HepG2 (cell line): ENCODE measurements at regions not wholly inside any gene's neighbourhood (a gene's known extent, or its start where the extent isn't known, plus 50 kb on each side); places are given as distances from the start of the nearest gene placed in this dataset.

Source experiments
- ATAC-seq: fragments of 200-7000 bp; cut with Tn5 transposase; 3 replicates; pipeline ENCODE4 v1.9.1; 2020; ENCODE audit warnings: mild to moderate bottlenecking, moderate library complexity
- BruUV-seq: library from RNA; stranded (reverse); fragments of 400-500 nt; replicated peaks from 2 replicates; lab custom pipeline; 2021; lab: Mats Ljungman, UMichigan
- CTCF ChIA-PET: fragments of 300-600 bp; formaldehyde crosslinking; extraction: SDS; loops from one replicate; lab custom pipeline; 2021; ENCODE audit warnings: low total read pairs, inconsistent platforms, low intra/inter-chr PET ratio; lab: Yijun Ruan, JAX
- POLR2A ChIA-PET: fragments of 350-600 bp; sonication (Branson Sonifier 250); formaldehyde crosslinking; loops from one replicate; lab custom pipeline; 2020; ENCODE audit warnings: antibody characterized with exemption, inconsistent platforms; lab: Yijun Ruan, JAX
- DNase-seq: peaks from one replicate; pipeline ENCODE4 v3.0.0-alpha.2; 2015; ENCODE audit warnings: low spot score
- FAIRE-seq: peaks from 3 replicates; lab custom pipeline; 2011; peaks lifted over from hg19 to GRCh38; lab: Jason Lieb, UNC
- H2AFZ ChIP-seq: one replicate; pipeline ENCODE4 v1.6.1; 2011; ENCODE audit warnings: low read length, inconsistent platforms
- H3K27ac ChIP-seq: fragments of 300-600 bp; 3 replicates; pipeline ENCODE4 v1.8.0; 2011; ENCODE audit warnings: mixed run types, mild to moderate bottlenecking, mixed read lengths, low read length, inconsistent platforms; ENCODE audit not compliant: insufficient read depth; ENCODE audit errors: extremely low read length
- H3K27me3 ChIP-seq, 2 experiments: fragments of 200-600 bp in 1 of 2; 2 replicates in 1 of 2; 3 replicates in 1 of 2; pipeline versions ENCODE4 v1.6.0 to v1.8.0; 2011; ENCODE audit warnings: low read length in 2 of 2, mild to moderate bottlenecking in 2 of 2, moderate library complexity in 2 of 2, inconsistent platforms in 1 of 2; ENCODE audit not compliant: insufficient read depth in 2 of 2, control insufficient read depth in 1 of 2
- H3K36me3 ChIP-seq, 2 experiments: fragments of 200-600 bp in 1 of 2; replicated peaks in 1 of 2; 2 replicates in 1 of 2; 3 replicates in 1 of 2; pipeline versions ENCODE4 v1.5.1 to v1.8.0; 2011; ENCODE audit warnings: low read length in 2 of 2, inconsistent platforms in 1 of 2; ENCODE audit not compliant: insufficient read depth in 2 of 2, control insufficient read depth in 1 of 2
- H3K4me1 ChIP-seq: 2 replicates; pipeline ENCODE4 v1.5.1; 2012; ENCODE audit warnings: low read length, inconsistent platforms; ENCODE audit not compliant: insufficient read depth
- H3K4me2 ChIP-seq: 2 replicates; pipeline ENCODE4 v1.6.0; 2011; ENCODE audit warnings: low read depth, low read length, inconsistent platforms
- H3K4me3 ChIP-seq, 3 experiments: fragments of 200-600 bp in 1 of 3; sonication (generic), shearing (Covaris generic) in 1 of 3; replicated peaks in 1 of 3; 2 replicates each; pipeline ENCODE4 v1.5.1; 2011 to 2016; ENCODE audit warnings: low read length in 3 of 3, inconsistent platforms in 2 of 3, low read depth in 2 of 3, mild to moderate bottlenecking in 2 of 3, control low read depth in 1 of 3, mixed read lengths in 1 of 3; ENCODE audit not compliant: insufficient read depth in 1 of 3
- H3K79me2 ChIP-seq: one replicate; pipeline ENCODE4 v1.6.1; 2011; ENCODE audit warnings: low read length, inconsistent platforms; ENCODE audit not compliant: insufficient read depth
- H3K9ac ChIP-seq: 2 replicates; pipeline ENCODE4 v1.6.0; 2011; ENCODE audit warnings: mild to moderate bottlenecking, low read depth, low read length, inconsistent platforms; ENCODE audit not compliant: insufficient read depth
- H3K9me3 ChIP-seq: 2 replicates; pipeline ENCODE4 v1.5.1; 2012; ENCODE audit warnings: mild to moderate bottlenecking, low read length
- H4K20me1 ChIP-seq: 2 replicates; pipeline ENCODE4 v1.6.0; 2011; ENCODE audit warnings: inconsistent platforms, mild to moderate bottlenecking, low read length, moderate library complexity; ENCODE audit not compliant: insufficient read depth
- DMAP1 ChIP-seq: IDR thresholded peaks from 2 replicates; pipeline ENCODE4 v1.6.1; 2016
- MED8 ChIP-seq: sonication (generic); formaldehyde crosslinking; IDR thresholded peaks from 2 replicates; pipeline ENCODE4 v1.8.1; 2023; ENCODE audit warnings: mild to moderate bottlenecking, missing genetic modification reagents; ENCODE audit not compliant: insufficient replicate concordance
- MYC ChIP-seq: sonication (generic); formaldehyde crosslinking; IDR thresholded peaks from 2 replicates; pipeline ENCODE4 v1.9.0; 2021; ENCODE audit warnings: missing genetic modification reagents, borderline replicate concordance
- NR2F2 ChIP-seq: IDR thresholded peaks from 2 replicates; pipeline ENCODE4 v1.6.1; 2012; ENCODE audit warnings: low read depth, inconsistent platforms, borderline replicate concordance
- PHF5A ChIP-seq: IDR thresholded peaks from one replicate; pipeline ENCODE4 v1.6.1; 2018; ENCODE audit warnings: low read depth, missing genetic modification reagents; ENCODE audit not compliant: unreplicated experiment
- SCMH1 ChIP-seq: sonication (generic); formaldehyde crosslinking; IDR thresholded peaks from 2 replicates; pipeline ENCODE4 v1.9.0; 2021; ENCODE audit warnings: missing genetic modification reagents, mild to moderate bottlenecking, borderline replicate concordance
- SIN3A ChIP-seq: IDR thresholded peaks from 2 replicates; pipeline ENCODE4 v1.6.1; 2011; ENCODE audit warnings: low read depth, mild to moderate bottlenecking, control low read depth, low read length, borderline replicate concordance
- SRSF9 ChIP-seq: fragments of 200-400 bp; formaldehyde crosslinking; IDR thresholded peaks from 2 replicates; pipeline ENCODE4 v1.6.1; 2018; ENCODE audit warnings: borderline replicate concordance, mild to moderate bottlenecking, low read depth, low read length; ENCODE audit not compliant: insufficient read depth, poor library complexity, severe bottlenecking
- ZNF207 ChIP-seq: fragments of 450-650 bp; IDR thresholded peaks from 2 replicates; pipeline ENCODE4 v1.6.1; 2016; ENCODE audit warnings: antibody characterized with exemption, borderline replicate concordance
- ZNF317 ChIP-seq: sonication (generic); formaldehyde crosslinking; IDR thresholded peaks from 2 replicates; pipeline ENCODE4 v1.5.0; 2020; ENCODE audit warnings: mild to moderate bottlenecking, missing genetic modification reagents
- ZNF597 ChIP-seq: sonication (generic); formaldehyde crosslinking; IDR thresholded peaks from 2 replicates; pipeline ENCODE4 v1.5.0; 2020; ENCODE audit warnings: missing genetic modification reagents
- ZNF7 ChIP-seq: IDR thresholded peaks from 2 replicates; pipeline ENCODE4 v1.6.1; 2016; ENCODE audit warnings: missing biosample characterization, missing genetic modification reagents
- ZNF761 ChIP-seq: sonication (generic); formaldehyde crosslinking; conservative IDR thresholded peaks from 2 replicates; pipeline ENCODE4 v1.4.0; 2020; ENCODE audit warnings: mild to moderate bottlenecking, missing genetic modification reagents
- ZSCAN31 ChIP-seq: sonication (generic); formaldehyde crosslinking; IDR thresholded peaks from 2 replicates; pipeline ENCODE4 v1.5.0; 2020; ENCODE audit warnings: low read depth, mild to moderate bottlenecking, missing genetic modification reagents
- WGBS: methylation state at CpG from one replicate; pipeline ENCODE4 v1.1.6; 2017; ENCODE audit warnings: low lambda C conversion rate; 5-methylcytosine and 5-hydroxymethylcytosine counted together
- in situ Hi-C: cut with HindIII; loops from 2 replicates; pipeline ENCODE4 v1.10.0; 2017; ENCODE audit warnings: low pct_unique_long_range_greater_than_20kb; ENCODE audit not compliant: extremely low pct_ligation_motif_present
- intact Hi-C: fragments of 100-400 bp; cut with micrococcal nuclease; formaldehyde crosslinking; loops from one replicate; pipeline ENCODE4 v1.10.0; 2022; ENCODE audit not compliant: unreplicated experiment

- WGBS = 6% methylated on average over 9 of the region's 10 CpGs
- CTCF ChIA-PET = no interaction called here
- TF ChIP-seq DMAP1 (CRISPR knock-in tag) (no peak), ZNF207 (no peak), SIN3A (no peak), ZNF7 (no peak), ZNF597 (CRISPR knock-in tag) (no peak), ZSCAN31 (CRISPR knock-in tag) (no peak), ZNF317 (no peak), SRSF9 (no peak), SCMH1 (CRISPR knock-in tag) (no peak), MYC (CRISPR knock-in tag) (no peak), NR2F2 (no peak), ZNF761 (CRISPR knock-in tag) (no peak), MED8 (CRISPR knock-in tag) (no peak), PHF5A (no peak)
Observed at GRCh38 chr3:159280386-159281191, 478.7 kb downstream of the MFSD1 start.

More at GRCh38 chr3:159280386-159281191, 478.7 kb downstream of the MFSD1 start:
- DNase-seq = no peak
- no peak for FAIRE-seq
- H3K9ac ChIP-seq = no peak overlapping the region
- no peak overlapping the region for H3K4me2 ChIP-seq
- H3K27ac ChIP-seq = no peak overlapping the region
- H3K4me1 ChIP-seq = no peaks in the 10 kb centered on the region
- ATAC-seq = no peak
- POLR2A ChIA-PET = no interaction called here
- in situ Hi-C loops = no loop called here
- no peaks in the 10 kb centered on the region for H4K20me1 ChIP-seq
- intact Hi-C loops = no loop called here
- H3K27me3 ChIP-seq = no peaks in the 10 kb centered on the region
- H2AFZ ChIP-seq = no peak overlapping the region
- H3K4me3 ChIP-seq = no peak overlapping the region
- H3K36me3 ChIP-seq = no peaks in the 10 kb centered on the region
- H3K9me3 ChIP-seq = no peaks in the 10 kb centered on the region
- H3K79me2 ChIP-seq = no peaks in the 10 kb centered on the region
- no TSS peak for BruUV-seq
